PC-9 (cell line): ENCODE measurements at regions not wholly inside any gene's neighbourhood (a gene's known extent, or its start where the extent isn't known, plus 50 kb on each side); places are given as distances from the start of the nearest gene placed in this dataset.

Experiments used
- BruUV-seq: library from RNA; stranded (reverse); fragments of 400-500 nt; replicated peaks from 2 replicates; lab custom pipeline; 2021; lab: Mats Ljungman, UMichigan
- CTCF ChIA-PET: fragments of 300-600 bp; sonication (Branson Sonifier 250); formaldehyde crosslinking; loops from one replicate; lab custom pipeline; 2022; ENCODE audit warnings: antibody characterized with exemption; lab: Charles Lee
- POLR2A ChIA-PET: fragments of 300-600 bp; sonication (Branson Sonifier 250); formaldehyde crosslinking; loops from one replicate; lab custom pipeline; 2022; ENCODE audit warnings: antibody characterized with exemption; ENCODE audit not compliant: unreplicated experiment; lab: Charles Lee
- DNase-seq, 2 experiments: peaks; one replicate each; pipeline versions ENCODE4 v3.0.0 to v3.0.0-alpha.2; 2015 to 2022; ENCODE audit warnings: mixed read lengths in 1 of 2
- H2AFZ ChIP-seq: fragments of 200-600 bp; sonication (generic); 2 replicates; pipeline ENCODE4 v1.8.1; 2017; ENCODE audit warnings: antibody characterized with exemption
- H3F3A ChIP-seq: fragments of 200-600 bp; sonication (generic); 2 replicates; pipeline ENCODE4 v1.8.1; 2017; ENCODE audit warnings: antibody characterized with exemption, mild to moderate bottlenecking, low read depth; ENCODE audit not compliant: insufficient read depth
- H3K27ac ChIP-seq: fragments of 200-600 bp; sonication (generic); 2 replicates; pipeline ENCODE4 v1.6.1; 2016; ENCODE audit warnings: mixed run types
- H3K27me3 ChIP-seq: fragments of 200-600 bp; sonication (generic); 2 replicates; pipeline ENCODE4 v1.6.1; 2016; ENCODE audit warnings: low read depth, mixed run types; ENCODE audit not compliant: insufficient read depth
- H3K36me3 ChIP-seq: fragments of 200-600 bp; sonication (generic); 2 replicates; pipeline ENCODE4 v1.6.1; 2016; ENCODE audit warnings: low read depth, mixed run types
- H3K4me1 ChIP-seq: fragments of 200-600 bp; sonication (generic); replicated peaks from 2 replicates; pipeline ENCODE4 v1.6.1; 2016; ENCODE audit warnings: mixed run types; ENCODE audit not compliant: insufficient read depth
- H3K4me2 ChIP-seq: fragments of 200-600 bp; sonication (generic); 2 replicates; pipeline ENCODE4 v1.6.1; 2017; ENCODE audit warnings: mixed run types
- H3K4me3 ChIP-seq: fragments of 200-600 bp; sonication (generic); 2 replicates; pipeline ENCODE4 v1.6.1; 2016; ENCODE audit warnings: mixed run types
- H3K79me2 ChIP-seq: fragments of 200-600 bp; sonication (generic); 2 replicates; pipeline ENCODE4 v1.6.1; 2017; ENCODE audit warnings: low read depth, mixed run types
- H3K9me2 ChIP-seq: fragments of 200-600 bp; sonication (generic); 2 replicates; pipeline ENCODE4 v1.8.1; 2017; ENCODE audit warnings: mild to moderate bottlenecking; ENCODE audit not compliant: insufficient read depth
- H3K9me3 ChIP-seq: fragments of 200-600 bp; sonication (generic); 2 replicates; pipeline ENCODE4 v1.8.1; 2016; ENCODE audit warnings: low read depth; ENCODE audit not compliant: insufficient read depth
- H4K20me1 ChIP-seq: fragments of 200-600 bp; sonication (generic); 2 replicates; pipeline ENCODE4 v1.8.1; 2017; ENCODE audit not compliant: insufficient read depth
- CTCF ChIP-seq: fragments of 200-600 bp; sonication (generic); conservative IDR thresholded peaks from 2 replicates; pipeline ENCODE4 v1.6.1; 2017; ENCODE audit warnings: mixed run types, antibody characterized with exemption, mild to moderate bottlenecking, moderate library complexity
- EZH2 ChIP-seq: fragments of 200-600 bp; sonication (generic); IDR thresholded peaks from 2 replicates; pipeline ENCODE4 v1.8.0; 2017; ENCODE audit warnings: antibody characterized with exemption, low read depth
- intact Hi-C: fragments of 100-400 bp; cut with micrococcal nuclease; formaldehyde crosslinking; loops from one replicate; pipeline ENCODE4 v1.10.0; 2022; ENCODE audit not compliant: unreplicated experiment

GRCh38 chr14:66293533-66294105 is 192.6 kb upstream of the CCDC196 start:
- Histone ChIP-seq H3K4me3 (no peak overlapping the region), H2AFZ (no peak overlapping the region), H3K79me2 (no peaks in the 10 kb centered on the region), H3K9me3 (no peaks in the 10 kb centered on the region; the same call in 1 of the 2 replicates), H3K36me3 (no peaks in the 10 kb centered on the region), H4K20me1 (no peaks in the 10 kb centered on the region), H3K4me1 (no peaks in the 10 kb centered on the region), H3F3A (no peaks in the 10 kb centered on the region), H3K27me3 (peaks cover 21% of the 10 kb centered on the region), H3K4me2 (peak overlapping the region; percentile 7; the same call in 1 of the 2 replicates), H3K9me2 (no peaks in the 10 kb centered on the region), H3K27ac (no peak overlapping the region)
- no TSS peak for BruUV-seq
- intact Hi-C loops = no loop called here
- POLR2A ChIA-PET = no interaction called here
- TF ChIP-seq CTCF (no peak), EZH2 (no peak)
- DNase-seq = no peak
- CTCF ChIA-PET = no interaction called here

GRCh38 chr14:66295386-66295785 is 190.8 kb upstream of the CCDC196 start:
- CTCF ChIA-PET = no interaction called here
- Histone ChIP-seq H3K4me3 (no peak overlapping the region), H3K36me3 (no peaks in the 10 kb centered on the region), H4K20me1 (no peaks in the 10 kb centered on the region), H3K4me2 (no peak overlapping the region), H3K4me1 (no peaks in the 10 kb centered on the region), H3K27ac (no peak overlapping the region), H3K27me3 (peaks cover 21% of the 10 kb centered on the region), H3K9me2 (no peaks in the 10 kb centered on the region), H2AFZ (no peak overlapping the region), H3K79me2 (no peaks in the 10 kb centered on the region), H3F3A (no peaks in the 10 kb centered on the region), H3K9me3 (no peaks in the 10 kb centered on the region; the same call in 1 of the 2 replicates)
- TF ChIP-seq CTCF (no peak), EZH2 (no peak)
- no peak for DNase-seq
- POLR2A ChIA-PET = no interaction called here
- intact Hi-C loops = no loop called here
- no TSS peak for BruUV-seq

- no TSS peak for BruUV-seq
- no peak for TF ChIP-seq EZH2
- no peak for TF ChIP-seq CTCF
- Histone ChIP-seq H3F3A (no peaks in the 10 kb centered on the region), H3K4me2 (no peak overlapping the region), H3K36me3 (no peaks in the 10 kb centered on the region), H4K20me1 (no peaks in the 10 kb centered on the region), H2AFZ (no peak overlapping the region), H3K79me2 (no peaks in the 10 kb centered on the region), H3K27ac (no peak overlapping the region), H3K4me1 (no peaks in the 10 kb centered on the region), H3K9me3 (peaks cover 5% of the 10 kb centered on the region; the same call in 1 of the 2 replicates), H3K4me3 (no peak overlapping the region), H3K9me2 (no peaks in the 10 kb centered on the region), H3K27me3 (peaks cover 15% of the 10 kb centered on the region)
- no peak for DNase-seq
- intact Hi-C loops = no loop called here
- ChIA-PET CTCF (no interaction called here), POLR2A (no interaction called here)
These were observed 185.3 kb upstream of the CCDC196 start for GRCh38 chr14:66300886-66301285.
